ENCODE measurements at regions not wholly inside any gene's neighbourhood (a gene's known extent, or its start where the extent isn't known, plus 50 kb on each side); places are given as distances from the start of the nearest gene placed in this dataset.

DNA sequence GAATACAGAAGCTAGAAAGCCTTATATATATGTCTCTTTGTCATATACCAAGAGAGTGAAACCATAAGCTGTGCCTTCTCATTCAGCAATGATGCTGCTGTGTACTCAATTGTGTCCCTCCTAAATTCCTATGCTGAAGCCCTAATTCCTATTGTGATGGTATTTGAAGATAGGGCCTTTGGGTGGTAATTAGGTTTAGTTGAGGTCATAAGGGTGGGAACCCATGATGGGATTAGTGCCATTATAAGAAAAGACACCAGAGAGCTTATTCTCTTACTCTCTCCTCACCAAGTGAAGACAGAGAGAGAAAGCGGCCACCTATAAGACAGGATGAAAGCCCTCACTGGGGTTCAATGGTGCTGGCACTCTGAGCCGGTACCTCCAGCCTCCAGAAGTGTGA, 1191.3 kb upstream of the TENM4 start:
- Histone ChIP-seq H3K27me3 (ENCODE audit: control insufficient read depth in 4 of 4, insufficient read depth in 4 of 4, low read length in 3 of 4) (no peaks in the 10 kb centered on the region), H3K9ac (ENCODE audit: low read depth in 1 of 2, low read length in 2 of 2) (no peak overlapping the region), H3K4me1 (ENCODE audit: control insufficient read depth in 4 of 4, insufficient read depth in 4 of 4, low read length in 3 of 4) (no peaks in the 10 kb centered on the region), H3K27ac (ENCODE audit: low read depth in 1 of 2, low read length in 2 of 2) (no peak overlapping the region), H3K36me3 (ENCODE audit: control insufficient read depth in 4 of 4, insufficient read depth in 3 of 4, low read depth in 1 of 4, low read length in 3 of 4) (no peaks in the 10 kb centered on the region), H3K9me3 (ENCODE audit: control insufficient read depth in 4 of 4, low read length in 3 of 4) (no peaks in the 10 kb centered on the region), H3K4me3 (ENCODE audit: low read depth in 1 of 3, low read length in 3 of 3) (no peak overlapping the region)
- 62% methylated on average over 2 of the region's 2 CpGs for WGBS
- no peak for DNase-seq (ENCODE audit: low spot score)
- TF ChIP-seq RXRA (IDR thresholded peaks at IDR 0.05) (no peak), FOXA2 (IDR thresholded peaks at IDR 0.05) (no peak), CTCF (IDR thresholded peaks at IDR 0.05; ENCODE audit: low read depth, low read length, missing input control) (no peak), MAX (IDR thresholded peaks at IDR 0.05) (no peak), RAD21 (IDR thresholded peaks at IDR 0.05) (no peak)
- TF ChIP-seq, protein P1, sequence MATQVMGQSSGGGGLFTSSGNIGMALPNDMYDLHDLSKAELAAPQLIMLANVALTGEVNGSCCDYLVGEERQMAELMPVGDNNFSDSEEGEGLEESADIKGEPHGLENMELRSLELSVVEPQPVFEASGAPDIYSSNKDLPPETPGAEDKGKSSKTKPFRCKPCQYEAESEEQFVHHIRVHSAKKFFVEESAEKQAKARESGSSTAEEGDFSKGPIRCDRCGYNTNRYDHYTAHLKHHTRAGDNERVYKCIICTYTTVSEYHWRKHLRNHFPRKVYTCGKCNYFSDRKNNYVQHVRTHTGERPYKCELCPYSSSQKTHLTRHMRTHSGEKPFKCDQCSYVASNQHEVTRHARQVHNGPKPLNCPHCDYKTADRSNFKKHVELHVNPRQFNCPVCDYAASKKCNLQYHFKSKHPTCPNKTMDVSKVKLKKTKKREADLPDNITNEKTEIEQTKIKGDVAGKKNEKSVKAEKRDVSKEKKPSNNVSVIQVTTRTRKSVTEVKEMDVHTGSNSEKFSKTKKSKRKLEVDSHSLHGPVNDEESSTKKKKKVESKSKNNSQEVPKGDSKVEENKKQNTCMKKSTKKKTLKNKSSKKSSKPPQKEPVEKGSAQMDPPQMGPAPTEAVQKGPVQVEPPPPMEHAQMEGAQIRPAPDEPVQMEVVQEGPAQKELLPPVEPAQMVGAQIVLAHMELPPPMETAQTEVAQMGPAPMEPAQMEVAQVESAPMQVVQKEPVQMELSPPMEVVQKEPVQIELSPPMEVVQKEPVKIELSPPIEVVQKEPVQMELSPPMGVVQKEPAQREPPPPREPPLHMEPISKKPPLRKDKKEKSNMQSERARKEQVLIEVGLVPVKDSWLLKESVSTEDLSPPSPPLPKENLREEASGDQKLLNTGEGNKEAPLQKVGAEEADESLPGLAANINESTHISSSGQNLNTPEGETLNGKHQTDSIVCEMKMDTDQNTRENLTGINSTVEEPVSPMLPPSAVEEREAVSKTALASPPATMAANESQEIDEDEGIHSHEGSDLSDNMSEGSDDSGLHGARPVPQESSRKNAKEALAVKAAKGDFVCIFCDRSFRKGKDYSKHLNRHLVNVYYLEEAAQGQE (IDR thresholded peaks at IDR 0.05): no peak

GRCh38 chr11:80629466-80629865, 1188.6 kb upstream of the TENM4 start:
- no peak overlapping the region for H3K27ac ChIP-seq (ENCODE audit: low read depth in 1 of 2, low read length in 2 of 2)
- H3K9ac ChIP-seq (ENCODE audit: low read depth in 1 of 2, low read length in 2 of 2): no peak overlapping the region
- H3K9me3 ChIP-seq (ENCODE audit: control insufficient read depth in 4 of 4, low read length in 3 of 4): no peaks in the 10 kb centered on the region
- no peaks in the 10 kb centered on the region for H3K4me1 ChIP-seq (ENCODE audit: control insufficient read depth in 4 of 4, insufficient read depth in 4 of 4, low read length in 3 of 4)
- no peak overlapping the region for H3K4me3 ChIP-seq (ENCODE audit: low read depth in 1 of 3, low read length in 3 of 3)
- 60% methylated on average over 2 of the region's 2 CpGs for WGBS
- DNase-seq (ENCODE audit: low spot score): no peak
- H3K27me3 ChIP-seq (ENCODE audit: control insufficient read depth in 4 of 4, insufficient read depth in 4 of 4, low read length in 3 of 4): no peaks in the 10 kb centered on the region
- no peaks in the 10 kb centered on the region for H3K36me3 ChIP-seq (ENCODE audit: control insufficient read depth in 4 of 4, insufficient read depth in 3 of 4, low read depth in 1 of 4, low read length in 3 of 4)
- TF ChIP-seq FOXA2 (IDR thresholded peaks at IDR 0.05): no peak
- no peak for TF ChIP-seq GABPA (IDR thresholded peaks at IDR 0.05 in 1 of 2, conservative IDR thresholded peaks at IDR 0.05 in 1 of 2)
- TF ChIP-seq NR2F2 (IDR thresholded peaks at IDR 0.05): no peak
- TF ChIP-seq, protein P1 (IDR thresholded peaks at IDR 0.05): no peak
- TF ChIP-seq HNF4G (IDR thresholded peaks at IDR 0.05): no peak
- no peak for TF ChIP-seq SP1 (IDR thresholded peaks at IDR 0.05)
- TF ChIP-seq ATF3 (IDR thresholded peaks at IDR 0.05): no peak
- no peak for TF ChIP-seq EGR1 (IDR thresholded peaks at IDR 0.05; ENCODE audit: low read depth in 2 of 2)
- TF ChIP-seq CTCF (IDR thresholded peaks at IDR 0.05; ENCODE audit: low read depth, low read length, missing input control): no peak
- TF ChIP-seq YY1 (IDR thresholded peaks at IDR 0.05): no peak
- TF ChIP-seq FOXA1 (IDR thresholded peaks at IDR 0.05): no peak
- TF ChIP-seq RXRA (IDR thresholded peaks at IDR 0.05): no peak
- TF ChIP-seq TAF1 (conservative IDR thresholded peaks at IDR 0.05): no peak
- TF ChIP-seq MAX (IDR thresholded peaks at IDR 0.05): no peak
- TF ChIP-seq, protein P2, sequence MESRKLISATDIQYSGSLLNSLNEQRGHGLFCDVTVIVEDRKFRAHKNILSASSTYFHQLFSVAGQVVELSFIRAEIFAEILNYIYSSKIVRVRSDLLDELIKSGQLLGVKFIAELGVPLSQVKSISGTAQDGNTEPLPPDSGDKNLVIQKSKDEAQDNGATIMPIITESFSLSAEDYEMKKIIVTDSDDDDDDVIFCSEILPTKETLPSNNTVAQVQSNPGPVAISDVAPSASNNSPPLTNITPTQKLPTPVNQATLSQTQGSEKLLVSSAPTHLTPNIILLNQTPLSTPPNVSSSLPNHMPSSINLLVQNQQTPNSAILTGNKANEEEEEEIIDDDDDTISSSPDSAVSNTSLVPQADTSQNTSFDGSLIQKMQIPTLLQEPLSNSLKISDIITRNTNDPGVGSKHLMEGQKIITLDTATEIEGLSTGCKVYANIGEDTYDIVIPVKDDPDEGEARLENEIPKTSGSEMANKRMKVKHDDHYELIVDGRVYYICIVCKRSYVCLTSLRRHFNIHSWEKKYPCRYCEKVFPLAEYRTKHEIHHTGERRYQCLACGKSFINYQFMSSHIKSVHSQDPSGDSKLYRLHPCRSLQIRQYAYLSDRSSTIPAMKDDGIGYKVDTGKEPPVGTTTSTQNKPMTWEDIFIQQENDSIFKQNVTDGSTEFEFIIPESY (IDR thresholded peaks at IDR 0.05): no peak
- TF ChIP-seq JUND (IDR thresholded peaks at IDR 0.05): no peak
- no peak for TF ChIP-seq RAD21 (IDR thresholded peaks at IDR 0.05)
- TF ChIP-seq HNF4A (conservative IDR thresholded peaks at IDR 0.05): no peak

All from liver (tissue), 8 donors.